Esophagus (tissue), 2 donors: ENCODE measurements at regions not wholly inside any gene's neighbourhood (a gene's known extent, or its start where the extent isn't known, plus 50 kb on each side); places are given as distances from the start of the nearest gene placed in this dataset.
"Not testable (repeated sequence)": the region's sequence is repeated elsewhere in the genome, so short reads cannot be mapped to it uniquely, and the experiment has no call there.

ENCODE experiments used
- H3K27ac ChIP-seq, 2 donors: one replicate each; pipeline ENCODE4 v1.5.1; 2013; ENCODE audit warnings: low read depth in 2 of 2, mild to moderate bottlenecking in 2 of 2, inconsistent platforms in 1 of 2, low read length in 1 of 2, moderate library complexity in 1 of 2
- H3K27me3 ChIP-seq, 2 donors: one replicate each; pipeline ENCODE4 v1.6.1; 2013; ENCODE audit warnings: low read length in 2 of 2, control low read depth in 1 of 2, mild to moderate bottlenecking in 1 of 2; ENCODE audit not compliant: insufficient read depth in 2 of 2, control insufficient read depth in 1 of 2
- H3K36me3 ChIP-seq, 2 donors: one replicate each; pipeline ENCODE4 v1.6.1; 2013; ENCODE audit warnings: low read length in 1 of 2; ENCODE audit not compliant: control insufficient read depth in 2 of 2, insufficient read depth in 2 of 2
- H3K4me1 ChIP-seq, 2 donors: one replicate each; pipeline ENCODE4 v1.6.1; 2013; ENCODE audit warnings: low read length in 1 of 2; ENCODE audit not compliant: control insufficient read depth in 2 of 2, insufficient read depth in 2 of 2
- H3K4me3 ChIP-seq, 2 donors: one replicate each; pipeline ENCODE4 v1.5.1; 2013; ENCODE audit warnings: low read length in 2 of 2, mild to moderate bottlenecking in 2 of 2, low read depth in 1 of 2, moderate library complexity in 1 of 2
- H3K9me3 ChIP-seq, 2 donors: one replicate each; pipeline ENCODE4 v1.6.1; 2013; ENCODE audit warnings: mild to moderate bottlenecking in 2 of 2, low read depth in 1 of 2, low read length in 1 of 2, moderate library complexity in 1 of 2; ENCODE audit not compliant: control insufficient read depth in 2 of 2, insufficient read depth in 1 of 2
- WGBS, 2 donors: extraction: QIAGEN DNeasy Blood & Tissue Kit; methylation state at CpG; one replicate each; pipeline ENCODE4 v1.1.7; 2013; 5-methylcytosine and 5-hydroxymethylcytosine counted together
- donor health status: healthy with polysubstance abuse.
- donor health status: Bipolar disorder and iron deficiency.

DNA sequence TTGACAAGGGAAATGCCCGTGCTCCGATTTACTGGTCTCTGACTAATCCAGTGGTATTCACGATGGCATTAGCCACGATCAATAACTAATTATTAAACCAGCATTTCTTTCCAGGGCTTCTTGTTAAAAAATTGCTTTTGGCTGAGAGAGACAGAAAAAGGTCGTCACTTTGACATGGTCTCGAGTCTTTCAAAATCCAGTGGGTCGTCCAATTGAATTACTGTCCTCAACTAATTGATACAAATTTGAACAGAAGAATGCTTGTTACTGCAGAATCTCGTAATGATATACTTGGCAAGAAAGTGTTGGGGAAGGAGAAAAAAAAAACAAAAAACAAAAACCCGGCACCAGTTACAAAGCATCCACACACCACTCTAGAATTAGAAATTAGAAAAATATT lies 318.4 kb downstream of the NR2F2 start:
- Histone ChIP-seq H3K27me3 (no peaks in the 10 kb centered on the region), H3K27ac (no peak overlapping the region), H3K9me3 (peaks cover 0 to 4% of the 10 kb centered on the region in 2 donors), H3K36me3 (no peaks in the 10 kb centered on the region), H3K4me3 (no peak overlapping the region), H3K4me1 (no peaks in the 10 kb centered on the region)
- WGBS, 2 donors: 71 to 79% methylated on average over 9 of the region's 9 CpGs

GRCh38 chr15:96657096-96657495 lies 326.6 kb downstream of the NR2F2 start:
- no peak overlapping the region for H3K4me3 ChIP-seq
- no peaks in the 10 kb centered on the region for H3K27me3 ChIP-seq
- no peaks in the 10 kb centered on the region for H3K36me3 ChIP-seq
- no peaks in the 10 kb centered on the region for H3K4me1 ChIP-seq
- peaks cover 0 to 2% of the 10 kb centered on the region in 2 donors for H3K9me3 ChIP-seq
- no peak overlapping the region for H3K27ac ChIP-seq
- WGBS, 2 donors: 51 to 55% methylated on average over 1 of the region's 1 CpG

GRCh38 chr15:96666979-96667378 lies 336.5 kb downstream of the NR2F2 start:
- not testable (repeated sequence) for H3K4me1 ChIP-seq, H3K27me3 ChIP-seq, H3K9me3 ChIP-seq, H3K4me3 ChIP-seq, H3K36me3 ChIP-seq, H3K27ac ChIP-seq
- WGBS, 2 donors: 86 to 87% methylated on average over 3 of the region's 3 CpGs

DNA sequence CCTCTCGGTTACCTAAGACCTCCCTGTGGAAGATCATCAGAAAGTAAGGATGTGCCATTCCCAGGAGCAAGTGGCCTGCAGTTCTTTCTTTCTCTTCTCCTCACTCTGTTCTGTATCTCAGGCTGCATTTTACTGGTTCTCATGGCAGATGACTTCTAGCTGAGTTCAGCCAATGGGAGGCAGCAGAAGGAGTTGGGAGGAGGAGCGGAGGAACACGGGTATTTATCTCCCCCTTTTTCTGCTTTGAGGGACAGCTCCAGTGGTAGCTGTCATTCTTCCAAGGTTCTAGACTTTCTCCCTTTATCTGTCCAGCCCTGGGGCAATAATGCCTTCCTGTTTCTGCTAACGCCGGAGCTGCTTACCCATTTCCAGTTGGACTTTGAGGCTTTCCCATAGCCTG lies 339.9 kb downstream of the NR2F2 start:
- no peaks in the 10 kb centered on the region for H3K36me3 ChIP-seq
- no peak overlapping the region for H3K27ac ChIP-seq
- H3K9me3 ChIP-seq: no peaks in the 10 kb centered on the region
- no peaks in the 10 kb centered on the region for H3K27me3 ChIP-seq
- no peaks in the 10 kb centered on the region for H3K4me1 ChIP-seq
- no peak overlapping the region for H3K4me3 ChIP-seq
- WGBS, 2 donors: 72 to 81% methylated on average over 5 of the region's 5 CpGs

- Histone ChIP-seq H3K9me3 (no peaks in the 10 kb centered on the region), H3K27ac (no peak overlapping the region), H3K27me3 (no peaks in the 10 kb centered on the region), H3K4me3 (no peak overlapping the region), H3K4me1 (no peaks in the 10 kb centered on the region), H3K36me3 (no peaks in the 10 kb centered on the region)
- 64 to 70% methylated on average over 4 of the region's 4 CpGs for WGBS, 2 donors
These were observed 342.1 kb downstream of the NR2F2 start for GRCh38 chr15:96672629-96673028.

DNA sequence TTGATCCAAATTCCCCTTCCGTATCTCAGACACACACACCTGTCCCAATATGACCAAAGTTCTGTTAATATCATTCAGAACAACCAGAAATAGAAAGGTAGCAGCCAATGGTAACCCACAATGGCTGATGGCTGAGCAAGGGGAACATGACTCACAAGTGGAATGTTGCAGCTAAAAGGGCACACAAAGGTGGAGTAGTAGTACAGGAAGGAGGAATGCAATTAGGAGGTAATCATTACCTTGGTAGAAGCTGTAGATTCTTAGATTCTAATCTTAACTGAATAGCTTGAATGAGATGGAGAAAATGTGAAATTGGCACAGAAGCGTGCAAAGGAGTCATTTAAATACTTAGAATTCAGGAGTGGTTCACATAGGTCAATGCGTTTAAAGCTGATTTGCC lies 347.9 kb downstream of the NR2F2 start:
- WGBS, 2 donors: 83 to 88% methylated on average over 3 of the region's 3 CpGs

GRCh38 chr15:96687388-96688107 lies 357.0 kb downstream of the NR2F2 start:
- Histone ChIP-seq H3K27ac (no peak overlapping the region), H3K9me3 (no peaks in the 10 kb centered on the region), H3K4me1 (no peaks in the 10 kb centered on the region), H3K4me3 (no peak overlapping the region), H3K36me3 (no peaks in the 10 kb centered on the region), H3K27me3 (no peaks in the 10 kb centered on the region)
- WGBS, 2 donors: 87 to 89% methylated on average over 5 of the region's 5 CpGs

More for the DNA sequence above, 347.9 kb downstream of the NR2F2 start:
- Histone ChIP-seq H3K9me3 (no peaks in the 10 kb centered on the region), H3K27me3 (no peaks in the 10 kb centered on the region), H3K27ac (no peak overlapping the region), H3K4me3 (no peak overlapping the region), H3K4me1 (no peaks in the 10 kb centered on the region), H3K36me3 (no peaks in the 10 kb centered on the region)

DNA sequence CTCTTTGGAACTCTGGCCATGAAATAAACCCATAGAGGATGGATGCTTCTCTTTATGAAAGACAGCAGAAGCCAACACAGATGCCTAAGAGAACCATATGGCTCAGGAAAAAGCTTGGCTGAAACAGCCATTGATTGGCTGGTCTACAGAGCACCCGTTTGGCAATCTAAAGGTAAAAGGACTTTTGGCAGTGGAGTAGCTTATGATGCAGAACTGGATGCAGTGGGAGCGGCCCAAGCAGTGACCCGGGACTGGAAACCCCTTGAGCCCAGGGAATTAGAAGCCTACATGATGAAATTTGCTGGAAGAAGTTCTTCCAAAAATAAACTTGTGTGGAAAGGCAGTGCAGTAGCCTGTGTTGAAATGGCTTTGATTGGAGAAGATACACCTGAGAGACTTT lies 360.2 kb downstream of the NR2F2 start:
- Histone ChIP-seq H3K4me1 (no peaks in the 10 kb centered on the region), H3K27me3 (no peaks in the 10 kb centered on the region), H3K4me3 (no peak overlapping the region), H3K9me3 (no peaks in the 10 kb centered on the region), H3K36me3 (no peaks in the 10 kb centered on the region), H3K27ac (no peak overlapping the region)
- WGBS, 2 donors: 60 to 76% methylated on average over 3 of the region's 3 CpGs

- no peaks in the 10 kb centered on the region for H3K4me1 ChIP-seq
- H3K36me3 ChIP-seq: no peaks in the 10 kb centered on the region
- WGBS, 2 donors: 78 to 80% methylated on average over 7 of the region's 7 CpGs
- no peak overlapping the region for H3K4me3 ChIP-seq
- H3K27me3 ChIP-seq: no peaks in the 10 kb centered on the region
- peaks cover 0 to 2% of the 10 kb centered on the region in 2 donors for H3K9me3 ChIP-seq
- no peak overlapping the region for H3K27ac ChIP-seq
These were observed 362.3 kb downstream of the NR2F2 start for GRCh38 chr15:96692826-96693225.

DNA sequence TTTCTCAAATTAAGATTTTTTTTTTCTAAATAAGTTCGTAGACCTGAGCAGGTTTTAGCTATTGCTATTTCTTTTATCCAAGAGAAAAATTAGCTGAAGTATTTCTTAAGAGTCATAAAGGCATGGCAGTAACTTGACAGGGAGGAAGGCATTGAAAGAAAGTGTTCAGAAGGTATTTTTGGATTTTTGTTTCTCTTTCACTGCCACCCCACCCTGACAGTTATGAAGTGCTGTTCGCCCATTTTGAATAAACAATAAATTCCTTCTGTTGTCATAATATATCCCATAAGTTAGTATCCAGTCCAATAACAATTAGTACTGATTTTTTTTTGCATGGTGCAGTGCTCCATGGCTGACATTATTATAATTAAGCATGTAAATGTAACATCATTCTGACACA lies 363.0 kb downstream of the NR2F2 start:
- WGBS, 2 donors: 44 to 48% methylated on average over 2 of the region's 2 CpGs
- no peaks in the 10 kb centered on the region for H3K4me1 ChIP-seq
- no peaks in the 10 kb centered on the region for H3K27me3 ChIP-seq
- no peaks in the 10 kb centered on the region for H3K36me3 ChIP-seq
- H3K4me3 ChIP-seq: no peak overlapping the region
- H3K9me3 ChIP-seq: peaks cover 0 to 2% of the 10 kb centered on the region in 2 donors
- H3K27ac ChIP-seq: no peak overlapping the region
